Keratinocyte (primary cell): ENCODE measurements at regions not wholly inside any gene's neighbourhood (a gene's known extent, or its start where the extent isn't known, plus 50 kb on each side); places are given as distances from the start of the nearest gene placed in this dataset.

Experiments
- CTCF ChIP-seq, 3 experiments: IDR thresholded peaks in 1 of 3; conservative IDR thresholded peaks in 1 of 3; optimal IDR thresholded peaks in 1 of 3; 2 replicates in 2 of 3; 3 replicates in 1 of 3; pipeline versions ENCODE3 to v1.5.1; 2011; ENCODE audit warnings: low read length in 3 of 3, mild to moderate bottlenecking in 3 of 3, moderate library complexity in 2 of 3, control low read depth in 1 of 3, inconsistent platforms in 1 of 3; ENCODE audit not compliant: insufficient read depth in 2 of 3; ENCODE audit errors: extremely low read depth in 1 of 3
- EZH2 ChIP-seq: IDR thresholded peaks from one replicate; pipeline ENCODE4 v1.6.1; 2012; ENCODE audit warnings: inconsistent platforms, mild to moderate bottlenecking, low read length, moderate library complexity

GRCh38 chr12:16927259-16927658 lies 321.3 kb upstream of the LMO3 start:
- TF ChIP-seq CTCF (optimal IDR thresholded peaks at IDR 0.05 in 1 of 3, IDR thresholded peaks at IDR 0.05 in 1 of 3, conservative IDR thresholded peaks at IDR 0.05 in 1 of 3; ENCODE audit: extremely low read depth in 1 of 3, insufficient read depth in 2 of 3, low read length in 3 of 3) (no peak), EZH2 (no peak)
